HCT116 (cell line): ENCODE measurements at regions not wholly inside any gene's neighbourhood (a gene's known extent, or its start where the extent isn't known, plus 50 kb on each side); places are given as distances from the start of the nearest gene placed in this dataset.

Source experiments
- ATAC-seq: fragments of 200-7000 bp; cut with Tn5 transposase; 2 replicates; pipeline ENCODE4 v1.9.1; 2020; ENCODE audit warnings: mild to moderate bottlenecking, moderate library complexity
- BruUV-seq: library from RNA; stranded (reverse); fragments of 400-500 nt; replicated peaks from 2 replicates; lab custom pipeline; 2021; lab: Mats Ljungman, UMichigan
- CTCF ChIA-PET: fragments of 300-600 bp; sonication (Branson Sonifier 250); formaldehyde crosslinking; loops from one replicate; lab custom pipeline; 2021; ENCODE audit warnings: antibody characterized with exemption; lab: Charles Lee
- POLR2A ChIA-PET: fragments of 300-600, 350-600 bp; sonication (Branson Sonifier 250); formaldehyde crosslinking; loops from one replicate; lab custom pipeline; 2021; ENCODE audit warnings: antibody characterized with exemption; lab: Charles Lee
- RAD21 ChIA-PET, 2 experiments: fragments of 300-600 bp; sonication (Branson Sonifier 250); formaldehyde crosslinking; loops; one replicate each; lab custom pipeline; 2023; ENCODE audit warnings: low total read pairs in 2 of 2; ENCODE audit not compliant: uncharacterized antibody in 2 of 2, unreplicated experiment in 2 of 2, low non-redundant PET in 1 of 2; lab: Charles Lee
- DNase-seq: peaks from one replicate; pipeline ENCODE4 v3.0.0-alpha.2; 2010; ENCODE audit warnings: low read depth, low spot score
- H2AFZ ChIP-seq: fragments of 200-600 bp; shearing (Covaris generic), sonication (generic); 2 replicates; pipeline ENCODE4 v1.6.1; 2017; ENCODE audit warnings: low read depth, mixed run types, mixed read lengths, antibody characterized with exemption, low read length; ENCODE audit not compliant: poor library complexity, severe bottlenecking
- H3K27ac ChIP-seq: 2 replicates; pipeline ENCODE4 v1.5.1; 2012; ENCODE audit warnings: low read depth, low read length
- H3K27me3 ChIP-seq: fragments of 200-600 bp; sonication (generic); 2 replicates; pipeline ENCODE4 v1.6.1; 2016; ENCODE audit warnings: mixed run types, low read length, mixed read lengths; ENCODE audit not compliant: insufficient read depth
- H3K36me3 ChIP-seq, 2 experiments: fragments of 200-500 bp in 1 of 2; fragments of 200-600 bp in 1 of 2; sonication (Bioruptor generic) in 1 of 2; sonication (generic) in 1 of 2; 2 replicates each; pipeline versions ENCODE4 v1.5.1 to v1.6.1; 2014 to 2016; ENCODE audit warnings: low read length in 2 of 2, inconsistent platforms in 1 of 2, mixed read lengths in 1 of 2, mixed run types in 1 of 2; ENCODE audit not compliant: insufficient read depth in 2 of 2, control insufficient read depth in 1 of 2
- H3K4me1 ChIP-seq, 2 experiments: fragments of 200-600 bp in 1 of 2; sonication (generic) in 1 of 2; 2 replicates each; pipeline versions ENCODE4 v1.5.1 to v1.6.1; 2012 to 2017; ENCODE audit warnings: low read length in 2 of 2, inconsistent platforms in 1 of 2, mild to moderate bottlenecking in 1 of 2, mixed read lengths in 1 of 2, mixed run types in 1 of 2, moderate library complexity in 1 of 2; ENCODE audit not compliant: insufficient read depth in 2 of 2, control insufficient read depth in 1 of 2
- H3K4me2 ChIP-seq: fragments of 200-600 bp; sonication (generic); 2 replicates; pipeline ENCODE4 v1.6.1; 2017; ENCODE audit warnings: mixed run types, low read length, mixed read lengths
- H3K4me3 ChIP-seq, 2 experiments: fragments of 200-600 bp in 1 of 2; sonication (generic) in 1 of 2; replicated peaks in 1 of 2; 2 replicates each; pipeline ENCODE4 v1.5.1; 2011 to 2016; ENCODE audit warnings: low read length in 2 of 2, control low read depth in 1 of 2, low read depth in 1 of 2, mild to moderate bottlenecking in 1 of 2, mixed read lengths in 1 of 2, mixed run types in 1 of 2
- H3K79me2 ChIP-seq: fragments of 200-600 bp; sonication (generic); 2 replicates; pipeline ENCODE4 v1.6.1; 2017; ENCODE audit warnings: mild to moderate bottlenecking, mixed run types, low read length, moderate library complexity, mixed read lengths; ENCODE audit not compliant: insufficient read depth
- H3K9ac ChIP-seq: fragments of 200-600 bp; sonication (generic); 2 replicates; pipeline ENCODE4 v1.6.1; 2016; ENCODE audit warnings: low read length, mixed read lengths
- H3K9me2 ChIP-seq: fragments of 200-600 bp; sonication (generic), shearing (Covaris generic); 2 replicates; pipeline ENCODE4 v1.6.1; 2017; ENCODE audit warnings: mixed run types, mild to moderate bottlenecking, moderate library complexity; ENCODE audit not compliant: insufficient read depth
- H3K9me3 ChIP-seq, 2 experiments: fragments of 200-500 bp in 1 of 2; fragments of 200-600 bp in 1 of 2; sonication (Bioruptor generic) in 1 of 2; sonication (generic) in 1 of 2; 2 replicates each; pipeline ENCODE4 v1.6.1; 2014 to 2017; ENCODE audit warnings: low read length in 2 of 2, mixed read lengths in 2 of 2, inconsistent platforms in 1 of 2, low read depth in 1 of 2, mild to moderate bottlenecking in 1 of 2, mixed run types in 1 of 2, moderate library complexity in 1 of 2; ENCODE audit not compliant: control insufficient read depth in 1 of 2, insufficient read depth in 1 of 2
- H4K20me1 ChIP-seq: fragments of 200-600 bp; sonication (generic), shearing (Covaris generic); 2 replicates; pipeline ENCODE4 v1.6.1; 2017; ENCODE audit warnings: mixed run types, mild to moderate bottlenecking, moderate library complexity; ENCODE audit not compliant: insufficient read depth
- ATF3 ChIP-seq: IDR thresholded peaks from 2 replicates; pipeline ENCODE4 v1.6.1; 2012
- CBX3 ChIP-seq: IDR thresholded peaks from 2 replicates; pipeline ENCODE4 v1.6.1; 2012; ENCODE audit warnings: low read depth
- CTCF ChIP-seq, 3 experiments: fragments of 200-600 bp in 1 of 3; sonication (generic) in 1 of 3; IDR thresholded peaks in 2 of 3; conservative IDR thresholded peaks in 1 of 3; 2 replicates each; pipeline ENCODE4 v1.5.1; 2012 to 2017; ENCODE audit warnings: low read depth in 2 of 3, low read length in 2 of 3, antibody characterized with exemption in 1 of 3, borderline replicate concordance in 1 of 3, control low read depth in 1 of 3, mild to moderate bottlenecking in 1 of 3, mixed read lengths in 1 of 3, mixed run types in 1 of 3, moderate library complexity in 1 of 3; ENCODE audit not compliant: insufficient read depth in 1 of 3
- EGR1 ChIP-seq: IDR thresholded peaks from 2 replicates; pipeline ENCODE4 v1.6.1; 2012; ENCODE audit warnings: low read depth
- ELF1 ChIP-seq: IDR thresholded peaks from 2 replicates; pipeline ENCODE4 v1.6.1; 2012; ENCODE audit warnings: low read depth, borderline replicate concordance
- EZH2 ChIP-seq: fragments of 200-600 bp; sonication (generic); IDR thresholded peaks from 2 replicates; pipeline ENCODE4 v1.6.1; 2017; ENCODE audit warnings: antibody characterized with exemption, mixed run types
- EZH2phosphoT487 ChIP-seq: fragments of 200-600 bp; IDR thresholded peaks from 2 replicates; pipeline ENCODE4 v1.6.1; 2018; ENCODE audit warnings: antibody characterized with exemption, borderline replicate concordance
- FOSL1 ChIP-seq: IDR thresholded peaks from 2 replicates; pipeline ENCODE4 v1.6.1; 2012; ENCODE audit warnings: low read depth
- JUND ChIP-seq: IDR thresholded peaks from 2 replicates; pipeline ENCODE4 v1.6.1; 2012
- MAX ChIP-seq: IDR thresholded peaks from 2 replicates; pipeline ENCODE4 v1.6.1; 2012
- POLR2A ChIP-seq: IDR thresholded peaks from 2 replicates; pipeline ENCODE4 v1.7.0; 2011; ENCODE audit warnings: borderline replicate concordance; ENCODE audit not compliant: insufficient read depth, insufficient read length; ENCODE audit errors: extremely low read depth
- REST ChIP-seq: IDR thresholded peaks from 2 replicates; pipeline ENCODE4 v1.6.1; 2012; ENCODE audit warnings: low read depth
- SP1 ChIP-seq: IDR thresholded peaks from 2 replicates; pipeline ENCODE4 v1.6.1; 2012; ENCODE audit warnings: low read depth
- SRF ChIP-seq: IDR thresholded peaks from 2 replicates; pipeline ENCODE4 v1.6.1; 2012; ENCODE audit warnings: low read depth
- TCF7L2 ChIP-seq: IDR thresholded peaks from 2 replicates; pipeline ENCODE4 v1.7.0; 2011; ENCODE audit warnings: borderline replicate concordance, inconsistent platforms; ENCODE audit not compliant: insufficient read depth, insufficient read length; ENCODE audit errors: extremely low read depth
- ZBTB33 ChIP-seq: IDR thresholded peaks from 2 replicates; pipeline ENCODE4 v1.6.1; 2011; ENCODE audit warnings: mild to moderate bottlenecking, low read length, moderate library complexity; ENCODE audit not compliant: insufficient replicate concordance; ENCODE audit errors: extremely low read depth
- ZFX ChIP-seq: fragments of 450-650 bp; IDR thresholded peaks from 2 replicates; pipeline ENCODE4 v1.6.1; 2017
- ZNF274 ChIP-seq: fragments of 200-500 bp; sonication (Bioruptor generic); IDR thresholded peaks from 2 replicates; pipeline ENCODE4 v1.6.1; 2014; ENCODE audit warnings: mild to moderate bottlenecking, low read depth, low read length, inconsistent platforms
- intact Hi-C: fragments of 100-400 bp; cut with micrococcal nuclease; formaldehyde crosslinking; loops from 2 replicates; pipeline ENCODE4 v1.10.0; 2022

- no peak for TF ChIP-seq ATF3
- no peak for TF ChIP-seq TCF7L2
- TF ChIP-seq MAX, result no peak
- no peak for TF ChIP-seq EZH2
- TF ChIP-seq ZBTB33, result no peak
- no peak for TF ChIP-seq CTCF (IDR thresholded peaks at IDR 0.05 in 2 of 3, conservative IDR thresholded peaks at IDR 0.05 in 1 of 3; ENCODE audit: borderline replicate concordance in 1 of 3, insufficient read depth in 1 of 3, low read depth in 2 of 3, low read length in 2 of 3)
- no peak for TF ChIP-seq ZNF274
- no peak for TF ChIP-seq JUND
- no peak for TF ChIP-seq CBX3
- TF ChIP-seq ELF1, result no peak
- no peak for TF ChIP-seq REST
- TF ChIP-seq POLR2A, result no peak
- no peak for TF ChIP-seq EGR1
- TF ChIP-seq SP1, result no peak
- TF ChIP-seq EZH2phosphoT487, result no peak
- TF ChIP-seq SRF, result no peak
- TF ChIP-seq ZFX, result no peak
- no peak for TF ChIP-seq FOSL1
- no peak overlapping the region for H2AFZ ChIP-seq
- H4K20me1 ChIP-seq, result no peaks in the 10 kb centered on the region
- intact Hi-C loops, result no loop called here
- H3K79me2 ChIP-seq, result no peaks in the 10 kb centered on the region
- POLR2A ChIA-PET, result no interaction called here
- no TSS peak for BruUV-seq
- RAD21 ChIA-PET, result no interaction called here
- H3K4me1 ChIP-seq, result no peaks in the 10 kb centered on the region
- no peaks in the 10 kb centered on the region for H3K36me3 ChIP-seq
- peaks cover 11 to 14% of the 10 kb centered on the region in 2 experiments; a peak in 2 of 4 replicates for H3K9me3 ChIP-seq
- DNase-seq (no peak), ATAC-seq (no peak)
- H3K27me3 ChIP-seq, result no peaks in the 10 kb centered on the region
- H3K9ac ChIP-seq, result no peak overlapping the region
- H3K27ac ChIP-seq, result no peak overlapping the region
- CTCF ChIA-PET, result no interaction called here
- H3K4me3 ChIP-seq, result no peak overlapping the region
- no peak overlapping the region for H3K4me2 ChIP-seq
- no peaks in the 10 kb centered on the region for H3K9me2 ChIP-seq
Observed at GRCh38 chr2:103268841-103269498, 507.1 kb downstream of the TMEM182 start.
